GM12878 (cell line): ENCODE measurements at regions not wholly inside any gene's neighbourhood (a gene's known extent, or its start where the extent isn't known, plus 50 kb on each side); places are given as distances from the start of the nearest gene placed in this dataset.

Source experiments
- ATAC-seq: fragments of 200-7000 bp; cut with Tn5 transposase; 3 replicates; pipeline ENCODE4 v1.9.1; 2020; ENCODE audit warnings: mild to moderate bottlenecking, moderate library complexity
- BruUV-seq: library from RNA; stranded (reverse); fragments of 400-500 nt; replicated peaks from 2 replicates; lab custom pipeline; 2021; lab: Mats Ljungman, UMichigan
- CTCF ChIA-PET: fragments of 300-600 bp; sonication (Branson Sonifier 250); formaldehyde crosslinking; extraction: SDS; loops from one replicate; lab custom pipeline; 2021; ENCODE audit warnings: inconsistent platforms; lab: Yijun Ruan, JAX
- POLR2A ChIA-PET: fragments of 350-600 bp; formaldehyde crosslinking; extraction: SDS; loops from one replicate; lab custom pipeline; 2021; ENCODE audit warnings: inconsistent platforms; lab: Charles Lee
- RAD21 ChIA-PET: fragments of 300-600 bp; sonication (Branson Sonifier 250); formaldehyde crosslinking; loops from one replicate; lab custom pipeline; 2023; ENCODE audit warnings: antibody characterized with exemption; ENCODE audit not compliant: unreplicated experiment; lab: Charles Lee
- SMC1A ChIA-PET: fragments of 300-600 bp; sonication (Branson Sonifier 250); formaldehyde crosslinking; loops from one replicate; lab custom pipeline; 2023; ENCODE audit not compliant: unreplicated experiment, uncharacterized antibody; lab: Charles Lee
- DNase-seq: peaks from one replicate; pipeline ENCODE4 v3.0.0-alpha.2; 2011; ENCODE audit warnings: low read depth, low spot score
- FAIRE-seq: peaks from 3 replicates; lab custom pipeline; 2011; peaks lifted over from hg19 to GRCh38; lab: Jason Lieb, UNC
- H2AFZ ChIP-seq: 2 replicates; pipeline ENCODE4 v1.6.0; 2011; ENCODE audit warnings: low read depth, low read length, control low read depth; ENCODE audit not compliant: control insufficient read depth
- H3K27ac ChIP-seq: 2 replicates; pipeline ENCODE4 v1.5.1; 2011; ENCODE audit warnings: control low read depth; ENCODE audit not compliant: control insufficient read depth, insufficient read depth
- H3K27me3 ChIP-seq, 2 experiments: replicated peaks in 1 of 2; 2 replicates each; pipeline versions ENCODE4 v1.6.0 to v1.6.1; 2011; ENCODE audit warnings: low read length in 1 of 2; ENCODE audit not compliant: control insufficient read depth in 2 of 2, insufficient read depth in 2 of 2
- H3K36me3 ChIP-seq, 2 experiments: 2 replicates each; pipeline ENCODE4 v1.5.1; 2011; ENCODE audit warnings: low read length in 1 of 2; ENCODE audit not compliant: control insufficient read depth in 2 of 2, insufficient read depth in 2 of 2
- H3K4me1 ChIP-seq: 2 replicates; pipeline ENCODE4 v1.6.1; 2011; ENCODE audit warnings: mild to moderate bottlenecking, low read length, moderate library complexity, mixed read lengths; ENCODE audit not compliant: control insufficient read depth, insufficient read depth
- H3K4me2 ChIP-seq: 2 replicates; pipeline ENCODE4 v1.6.0; 2011; ENCODE audit warnings: control low read depth; ENCODE audit not compliant: control insufficient read depth, insufficient read depth
- H3K4me3 ChIP-seq: fragments of 200-600 bp; sonication (generic); 2 replicates; pipeline ENCODE4 v1.5.1; 2016
- H3K79me2 ChIP-seq: 2 replicates; pipeline ENCODE4 v1.6.0; 2011; ENCODE audit warnings: low read length; ENCODE audit not compliant: control insufficient read depth, insufficient read depth
- H3K9ac ChIP-seq: 2 replicates; pipeline ENCODE4 v1.8.0; 2011; ENCODE audit warnings: low read length, control low read depth, mixed read lengths; ENCODE audit not compliant: control insufficient read depth, insufficient read depth
- H3K9me3 ChIP-seq: replicated peaks from 3 replicates; pipeline ENCODE4 v1.5.1; 2011; ENCODE audit warnings: mild to moderate bottlenecking, low read length; ENCODE audit not compliant: control insufficient read depth, insufficient read depth
- H4K20me1 ChIP-seq: 2 replicates; pipeline ENCODE4 v1.6.0; 2011; ENCODE audit not compliant: control insufficient read depth, insufficient read depth
- BRCA1 ChIP-seq: IDR thresholded peaks from 2 replicates; pipeline ENCODE4 v1.6.1; 2011; ENCODE audit warnings: low read depth, low read length, improper control_type of control experiment
- MEF2B ChIP-seq: fragments of 450-650 bp; IDR thresholded peaks from 2 replicates; pipeline ENCODE4 v1.6.1; 2018; ENCODE audit warnings: mild to moderate bottlenecking, moderate library complexity; ENCODE audit not compliant: partially characterized antibody, poor library complexity, severe bottlenecking
- SPI1 ChIP-seq: IDR thresholded peaks from 2 replicates; pipeline ENCODE4 v1.6.1; 2011; ENCODE audit warnings: low read depth, mild to moderate bottlenecking, low read length, moderate library complexity, borderline replicate concordance; ENCODE audit not compliant: insufficient read depth
- WGBS: methylation state at CpG from one replicate; pipeline ENCODE4 v1.1.6; 2016; ENCODE audit warnings: low lambda C conversion rate; ENCODE audit not compliant: insufficient replicate concordance, insufficient coverage; ENCODE audit errors: missing lambda C conversion rate; 5-methylcytosine and 5-hydroxymethylcytosine counted together
- in situ Hi-C: fragments of 300-500 bp; cut with MboI; formaldehyde crosslinking; loops from 9 replicates; pipeline ENCODE4 v1.14.3; 2018; ENCODE audit warnings: mixed read lengths
- intact Hi-C: fragments of 100-400 bp; cut with micrococcal nuclease; formaldehyde crosslinking; loops from one replicate; pipeline ENCODE4 v1.14.2; 2022; ENCODE audit not compliant: unreplicated experiment
- TF ChIP-seq, protein P1 (sequence below): IDR thresholded peaks from 2 replicates; pipeline ENCODE4 v1.6.1; 2012; ENCODE audit warnings: improper control_type of control experiment, low read depth, low read length; ENCODE audit not compliant: insufficient replicate concordance

DNA sequence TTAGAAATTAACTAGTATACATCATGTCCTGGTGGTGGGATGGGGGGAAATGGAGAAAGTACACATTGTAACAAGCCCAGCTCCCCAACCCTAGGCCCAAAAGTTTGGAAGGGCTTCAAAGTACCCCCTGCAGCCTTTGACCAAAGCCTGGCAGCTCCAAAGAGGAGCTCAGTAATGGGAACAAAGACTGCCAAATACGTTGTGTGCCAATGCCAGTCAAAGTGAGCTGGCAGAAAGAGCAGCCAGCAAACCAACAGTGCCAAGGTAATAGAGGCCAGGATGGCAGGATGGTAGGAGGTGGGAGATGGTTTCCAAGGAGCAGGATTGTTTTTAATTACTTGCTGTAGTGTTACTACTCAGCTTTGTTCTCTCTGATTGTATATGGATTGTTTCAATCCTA, 248.3 kb downstream of the COX7C start (continued):
- TF ChIP-seq, protein P1, sequence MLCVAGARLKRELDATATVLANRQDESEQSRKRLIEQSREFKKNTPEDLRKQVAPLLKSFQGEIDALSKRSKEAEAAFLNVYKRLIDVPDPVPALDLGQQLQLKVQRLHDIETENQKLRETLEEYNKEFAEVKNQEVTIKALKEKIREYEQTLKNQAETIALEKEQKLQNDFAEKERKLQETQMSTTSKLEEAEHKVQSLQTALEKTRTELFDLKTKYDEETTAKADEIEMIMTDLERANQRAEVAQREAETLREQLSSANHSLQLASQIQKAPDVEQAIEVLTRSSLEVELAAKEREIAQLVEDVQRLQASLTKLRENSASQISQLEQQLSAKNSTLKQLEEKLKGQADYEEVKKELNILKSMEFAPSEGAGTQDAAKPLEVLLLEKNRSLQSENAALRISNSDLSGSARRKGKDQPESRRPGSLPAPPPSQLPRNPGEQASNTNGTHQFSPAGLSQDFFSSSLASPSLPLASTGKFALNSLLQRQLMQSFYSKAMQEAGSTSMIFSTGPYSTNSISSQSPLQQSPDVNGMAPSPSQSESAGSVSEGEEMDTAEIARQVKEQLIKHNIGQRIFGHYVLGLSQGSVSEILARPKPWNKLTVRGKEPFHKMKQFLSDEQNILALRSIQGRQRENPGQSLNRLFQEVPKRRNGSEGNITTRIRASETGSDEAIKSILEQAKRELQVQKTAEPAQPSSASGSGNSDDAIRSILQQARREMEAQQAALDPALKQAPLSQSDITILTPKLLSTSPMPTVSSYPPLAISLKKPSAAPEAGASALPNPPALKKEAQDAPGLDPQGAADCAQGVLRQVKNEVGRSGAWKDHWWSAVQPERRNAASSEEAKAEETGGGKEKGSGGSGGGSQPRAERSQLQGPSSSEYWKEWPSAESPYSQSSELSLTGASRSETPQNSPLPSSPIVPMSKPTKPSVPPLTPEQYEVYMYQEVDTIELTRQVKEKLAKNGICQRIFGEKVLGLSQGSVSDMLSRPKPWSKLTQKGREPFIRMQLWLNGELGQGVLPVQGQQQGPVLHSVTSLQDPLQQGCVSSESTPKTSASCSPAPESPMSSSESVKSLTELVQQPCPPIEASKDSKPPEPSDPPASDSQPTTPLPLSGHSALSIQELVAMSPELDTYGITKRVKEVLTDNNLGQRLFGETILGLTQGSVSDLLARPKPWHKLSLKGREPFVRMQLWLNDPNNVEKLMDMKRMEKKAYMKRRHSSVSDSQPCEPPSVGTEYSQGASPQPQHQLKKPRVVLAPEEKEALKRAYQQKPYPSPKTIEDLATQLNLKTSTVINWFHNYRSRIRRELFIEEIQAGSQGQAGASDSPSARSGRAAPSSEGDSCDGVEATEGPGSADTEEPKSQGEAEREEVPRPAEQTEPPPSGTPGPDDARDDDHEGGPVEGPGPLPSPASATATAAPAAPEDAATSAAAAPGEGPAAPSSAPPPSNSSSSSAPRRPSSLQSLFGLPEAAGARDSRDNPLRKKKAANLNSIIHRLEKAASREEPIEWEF = no peak
- TF ChIP-seq, all 136 proteins: peak for 0

DNA sequence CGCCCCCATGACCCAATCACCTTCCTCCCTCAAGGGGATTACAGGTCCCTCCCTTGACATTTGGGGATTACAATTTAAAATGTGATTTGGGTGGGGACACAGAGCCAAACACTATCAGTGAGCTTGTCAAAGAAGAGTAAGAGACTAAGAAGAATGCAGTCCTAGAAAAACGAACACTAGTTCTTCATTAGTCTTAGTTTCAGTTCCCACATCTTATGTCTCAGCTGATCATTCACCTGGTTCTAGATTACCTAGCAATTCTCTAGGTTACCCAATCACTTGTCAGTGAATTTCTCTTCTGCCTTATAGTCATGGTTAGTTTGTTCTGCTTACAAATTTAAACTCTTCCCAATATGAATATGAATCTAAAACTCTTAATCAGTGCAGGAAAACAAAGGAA, 251.5 kb downstream of the COX7C start:
- Histone ChIP-seq H3K36me3 (no peaks in the 10 kb centered on the region), H3K4me1 (no peaks in the 10 kb centered on the region), H3K27me3 (no peaks in the 10 kb centered on the region), H3K79me2 (no peaks in the 10 kb centered on the region)
- DNase-seq = no peak
- intact Hi-C loops = no loop called here
- TF ChIP-seq SPI1 = peak; percentile 27; the same call in 1 of the 2 replicates
- TF ChIP-seq BRCA1 = no peak
- peak; percentile 38 for TF ChIP-seq MEF2B
- TF ChIP-seq, all 136 proteins: peak for 2
- Histone ChIP-seq H4K20me1 (no peaks in the 10 kb centered on the region), H3K4me3 (no peak overlapping the region), H3K4me2 (no peak overlapping the region), H3K9ac (no peak overlapping the region), H3K27ac (no peak overlapping the region), H3K9me3 (no peaks in the 10 kb centered on the region), H2AFZ (no peak overlapping the region)
- peak; percentile 56 for ATAC-seq
- ChIA-PET CTCF (interaction anchor here (1.5 kb wide), 1 partner anchor 11 kb away, joined by 5 read pairs; no protein-coding TSS in a partner anchor), POLR2A (no interaction called here), RAD21 (no interaction called here), SMC1A (interaction anchor here (2.8 kb wide), 1 partner anchor 11 kb away, joined by 9 read pairs; no protein-coding TSS in a partner anchor)
- WGBS = 5% methylated on average over 2 of the region's 2 CpGs
- in situ Hi-C loops = no loop called here
- no TSS peak for BruUV-seq
- peak; percentile 31 for FAIRE-seq
